ENCODE measurements at regions not wholly inside any gene's neighbourhood (a gene's known extent, or its start where the extent isn't known, plus 50 kb on each side); places are given as distances from the start of the nearest gene placed in this dataset.

GRCh38 chr3:95037097-95037496 is 974.2 kb downstream of the NSUN3 start:
- no peak for TF ChIP-seq POLR2A (IDR thresholded peaks at IDR 0.05)
- TF ChIP-seq, protein P1, sequence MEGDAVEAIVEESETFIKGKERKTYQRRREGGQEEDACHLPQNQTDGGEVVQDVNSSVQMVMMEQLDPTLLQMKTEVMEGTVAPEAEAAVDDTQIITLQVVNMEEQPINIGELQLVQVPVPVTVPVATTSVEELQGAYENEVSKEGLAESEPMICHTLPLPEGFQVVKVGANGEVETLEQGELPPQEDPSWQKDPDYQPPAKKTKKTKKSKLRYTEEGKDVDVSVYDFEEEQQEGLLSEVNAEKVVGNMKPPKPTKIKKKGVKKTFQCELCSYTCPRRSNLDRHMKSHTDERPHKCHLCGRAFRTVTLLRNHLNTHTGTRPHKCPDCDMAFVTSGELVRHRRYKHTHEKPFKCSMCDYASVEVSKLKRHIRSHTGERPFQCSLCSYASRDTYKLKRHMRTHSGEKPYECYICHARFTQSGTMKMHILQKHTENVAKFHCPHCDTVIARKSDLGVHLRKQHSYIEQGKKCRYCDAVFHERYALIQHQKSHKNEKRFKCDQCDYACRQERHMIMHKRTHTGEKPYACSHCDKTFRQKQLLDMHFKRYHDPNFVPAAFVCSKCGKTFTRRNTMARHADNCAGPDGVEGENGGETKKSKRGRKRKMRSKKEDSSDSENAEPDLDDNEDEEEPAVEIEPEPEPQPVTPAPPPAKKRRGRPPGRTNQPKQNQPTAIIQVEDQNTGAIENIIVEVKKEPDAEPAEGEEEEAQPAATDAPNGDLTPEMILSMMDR (IDR thresholded peaks at IDR 0.05), result no peak
